ENCODE measurements at regions not wholly inside any gene's neighbourhood (a gene's known extent, or its start where the extent isn't known, plus 50 kb on each side); places are given as distances from the start of the nearest gene placed in this dataset.

DNA sequence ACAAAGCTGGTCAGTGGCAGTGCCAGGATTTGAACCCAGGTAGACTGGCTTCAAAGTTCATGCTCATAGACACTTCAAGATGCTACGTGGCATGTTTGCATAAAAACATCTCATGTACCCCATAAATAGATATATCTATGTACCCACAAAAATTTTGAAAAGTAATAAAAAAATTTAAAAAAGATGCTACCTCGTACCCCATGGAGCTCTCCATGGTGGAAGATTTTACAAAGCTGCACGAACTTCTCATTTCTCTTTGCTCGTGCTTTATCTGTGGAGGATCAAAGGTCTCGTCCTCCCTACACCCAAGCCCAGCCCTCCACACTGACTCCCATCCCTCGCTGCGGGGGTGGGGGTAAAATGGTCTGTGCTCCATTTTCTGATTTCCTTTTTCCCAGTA lies 135.5 kb downstream of the HAPSTR1 start:
- H3K4me3 ChIP-seq (ENCODE audit: insufficient read depth, low read length, poor library complexity, severe bottlenecking), result no peak overlapping the region

DNA sequence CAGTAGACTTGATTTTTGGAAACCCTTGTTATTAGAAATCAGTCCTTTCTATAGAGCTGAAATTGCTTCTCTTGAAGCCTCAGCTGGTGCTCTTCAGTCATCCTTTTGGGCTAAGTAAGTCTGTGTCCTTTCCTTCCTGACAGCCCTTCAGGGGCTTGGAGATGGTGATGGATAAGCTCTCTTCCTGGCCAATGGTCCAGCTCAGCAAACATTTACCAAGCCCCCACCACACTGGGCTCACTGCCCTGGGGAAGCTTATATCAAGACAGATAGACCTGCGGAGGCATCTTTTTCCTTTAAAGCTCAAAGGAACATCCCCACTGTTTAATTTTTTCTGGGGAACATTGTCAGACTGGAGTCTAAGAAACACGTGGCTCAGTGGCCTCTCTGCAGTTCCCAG lies 139.6 kb downstream of the HAPSTR1 start:
- Histone ChIP-seq H4K20me1 (ENCODE audit: low read depth, low read length) (no peaks in the 10 kb centered on the region), H3F3A (ENCODE audit: insufficient read depth) (no peaks in the 10 kb centered on the region), H3K36me3 (ENCODE audit: low read length) (no peaks in the 10 kb centered on the region), H3K9ac (ENCODE audit: low read length) (no peak overlapping the region), H3K27ac (ENCODE audit: low read depth, low read length) (no peak overlapping the region), H3K9me2 (replicated peaks; ENCODE audit: insufficient read depth, low read length) (no peaks in the 10 kb centered on the region), H3K9me3 (ENCODE audit: insufficient read depth, low read length) (no peaks in the 10 kb centered on the region), H3K4me3 (ENCODE audit: insufficient read depth, low read length, poor library complexity, severe bottlenecking) (no peak overlapping the region), H3K4me2 (ENCODE audit: low read depth, low read length, poor library complexity, severe bottlenecking) (no peak overlapping the region), H3K79me2 (ENCODE audit: insufficient read depth, low read length) (no peaks in the 10 kb centered on the region), H3K27me3 (ENCODE audit: low read length) (no peaks in the 10 kb centered on the region), H2AFZ (ENCODE audit: low read depth, low read length, severe bottlenecking) (no peak overlapping the region)
- TF ChIP-seq, protein P1, sequence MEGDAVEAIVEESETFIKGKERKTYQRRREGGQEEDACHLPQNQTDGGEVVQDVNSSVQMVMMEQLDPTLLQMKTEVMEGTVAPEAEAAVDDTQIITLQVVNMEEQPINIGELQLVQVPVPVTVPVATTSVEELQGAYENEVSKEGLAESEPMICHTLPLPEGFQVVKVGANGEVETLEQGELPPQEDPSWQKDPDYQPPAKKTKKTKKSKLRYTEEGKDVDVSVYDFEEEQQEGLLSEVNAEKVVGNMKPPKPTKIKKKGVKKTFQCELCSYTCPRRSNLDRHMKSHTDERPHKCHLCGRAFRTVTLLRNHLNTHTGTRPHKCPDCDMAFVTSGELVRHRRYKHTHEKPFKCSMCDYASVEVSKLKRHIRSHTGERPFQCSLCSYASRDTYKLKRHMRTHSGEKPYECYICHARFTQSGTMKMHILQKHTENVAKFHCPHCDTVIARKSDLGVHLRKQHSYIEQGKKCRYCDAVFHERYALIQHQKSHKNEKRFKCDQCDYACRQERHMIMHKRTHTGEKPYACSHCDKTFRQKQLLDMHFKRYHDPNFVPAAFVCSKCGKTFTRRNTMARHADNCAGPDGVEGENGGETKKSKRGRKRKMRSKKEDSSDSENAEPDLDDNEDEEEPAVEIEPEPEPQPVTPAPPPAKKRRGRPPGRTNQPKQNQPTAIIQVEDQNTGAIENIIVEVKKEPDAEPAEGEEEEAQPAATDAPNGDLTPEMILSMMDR (IDR thresholded peaks at IDR 0.05; ENCODE audit: insufficient read depth, low read length, poor library complexity, severe bottlenecking), result no peak
- TF ChIP-seq EZH2phosphoT487 (conservative IDR thresholded peaks at IDR 0.05; ENCODE audit: low read length), result no peak

More for the DNA sequence above, 135.5 kb downstream of the HAPSTR1 start:
- TF ChIP-seq, protein P1 (IDR thresholded peaks at IDR 0.05; ENCODE audit: insufficient read depth, low read length, poor library complexity, severe bottlenecking), result no peak
- no peak for TF ChIP-seq EZH2phosphoT487 (conservative IDR thresholded peaks at IDR 0.05; ENCODE audit: low read length)
- Histone ChIP-seq H3K27me3 (ENCODE audit: low read length) (no peaks in the 10 kb centered on the region), H3K36me3 (ENCODE audit: low read length) (no peaks in the 10 kb centered on the region), H3K9me3 (ENCODE audit: insufficient read depth, low read length) (no peaks in the 10 kb centered on the region), H4K20me1 (ENCODE audit: low read depth, low read length) (no peaks in the 10 kb centered on the region), H3K9ac (ENCODE audit: low read length) (no peak overlapping the region), H3K79me2 (ENCODE audit: insufficient read depth, low read length) (no peaks in the 10 kb centered on the region), H3K27ac (ENCODE audit: low read depth, low read length) (no peak overlapping the region), H2AFZ (ENCODE audit: low read depth, low read length, severe bottlenecking) (no peak overlapping the region), H3F3A (ENCODE audit: insufficient read depth) (no peaks in the 10 kb centered on the region), H3K9me2 (replicated peaks; ENCODE audit: insufficient read depth, low read length) (no peaks in the 10 kb centered on the region), H3K4me2 (ENCODE audit: low read depth, low read length, poor library complexity, severe bottlenecking) (no peak overlapping the region)

DNA sequence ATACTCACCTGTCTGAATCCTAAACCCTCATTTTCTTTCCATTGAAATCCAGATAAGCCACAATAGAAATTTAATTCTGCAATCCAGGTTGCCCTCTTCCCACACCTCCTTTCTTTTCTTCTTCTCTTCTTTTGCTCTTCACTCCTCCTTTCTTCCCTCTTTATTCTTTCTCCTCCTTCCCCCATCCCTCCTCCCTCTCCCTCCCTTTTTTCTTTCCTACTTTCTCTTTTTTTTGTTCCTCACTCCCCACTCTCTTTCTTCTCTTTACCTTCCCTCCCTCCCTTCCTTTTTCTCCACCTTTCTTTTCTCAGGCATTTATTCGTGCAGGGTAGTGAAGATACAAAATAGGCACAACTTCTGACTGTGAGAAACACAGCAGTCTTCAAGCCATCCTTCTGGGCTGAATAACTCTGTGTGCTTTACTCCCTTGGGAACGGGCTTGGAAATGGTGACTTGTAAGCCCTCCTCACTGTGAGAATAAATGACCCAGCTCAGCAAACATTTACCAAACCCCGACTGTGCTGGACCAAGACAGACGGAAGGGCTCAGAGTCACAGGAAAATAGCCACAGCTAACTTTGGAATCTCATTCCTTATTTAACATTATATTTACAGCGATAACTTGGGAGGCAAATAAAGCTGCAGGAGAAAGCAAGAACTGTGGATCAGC lies 140.8 kb downstream of the HAPSTR1 start:
- no peak overlapping the region for H3K9ac ChIP-seq (ENCODE audit: low read length)
- H4K20me1 ChIP-seq (ENCODE audit: low read depth, low read length), result no peaks in the 10 kb centered on the region
- H3K27ac ChIP-seq (ENCODE audit: low read depth, low read length), result no peak overlapping the region
- TF ChIP-seq, protein P1 (IDR thresholded peaks at IDR 0.05; ENCODE audit: insufficient read depth, low read length, poor library complexity, severe bottlenecking), result no peak
- no peak for TF ChIP-seq EZH2phosphoT487 (conservative IDR thresholded peaks at IDR 0.05; ENCODE audit: low read length)
- H3K27me3 ChIP-seq (ENCODE audit: low read length), result no peaks in the 10 kb centered on the region
- no peaks in the 10 kb centered on the region for H3F3A ChIP-seq (ENCODE audit: insufficient read depth)
- H3K79me2 ChIP-seq (ENCODE audit: insufficient read depth, low read length), result no peaks in the 10 kb centered on the region
- no peak overlapping the region for H3K4me2 ChIP-seq (ENCODE audit: low read depth, low read length, poor library complexity, severe bottlenecking)
- no peak overlapping the region for H3K4me3 ChIP-seq (ENCODE audit: insufficient read depth, low read length, poor library complexity, severe bottlenecking)
- H2AFZ ChIP-seq (ENCODE audit: low read depth, low read length, severe bottlenecking), result no peak overlapping the region
- no peaks in the 10 kb centered on the region for H3K9me2 ChIP-seq (replicated peaks; ENCODE audit: insufficient read depth, low read length)
- H3K9me3 ChIP-seq (ENCODE audit: insufficient read depth, low read length), result no peaks in the 10 kb centered on the region
- H3K36me3 ChIP-seq (ENCODE audit: low read length), result no peaks in the 10 kb centered on the region
